Thoracic aorta (tissue), 2 donors: ENCODE measurements at regions not wholly inside any gene's neighbourhood (a gene's known extent, or its start where the extent isn't known, plus 50 kb on each side); places are given as distances from the start of the nearest gene placed in this dataset.

Experiments
- ATAC-seq: fragments of 150-250 bp; one replicate; pipeline ENCODE4 v1.8.0; 2017; ENCODE audit warnings: low read depth; ENCODE audit not compliant: insufficient number of reproducible peaks, low FRiP score
- DNase-seq: peaks from one replicate; pipeline ENCODE4 v3.0.0-alpha.2; 2020; ENCODE audit warnings: low spot score
- H3K27ac ChIP-seq, 2 donors: fragments of 200-600 bp; sonication (generic); 1 replicate in 1 of 2; 2 replicates in 1 of 2; pipeline ENCODE4 v1.5.1; 2016; ENCODE audit warnings: mild to moderate bottlenecking in 2 of 2, moderate library complexity in 2 of 2
- H3K27me3 ChIP-seq: fragments of 200-600 bp; sonication (generic); replicated peaks from 2 replicates; pipeline ENCODE4 v1.6.0; 2016; ENCODE audit warnings: mild to moderate bottlenecking; ENCODE audit not compliant: insufficient read depth
- H3K36me3 ChIP-seq: fragments of 200-600 bp; sonication (generic); one replicate; pipeline ENCODE4 v1.5.1; 2016
- H3K4me1 ChIP-seq, 2 donors: fragments of 200-600 bp; sonication (generic); 1 replicate in 1 of 2; 2 replicates in 1 of 2; pipeline versions ENCODE4 v1.5.1 to v1.6.0; 2016; ENCODE audit warnings: low read depth in 2 of 2, mild to moderate bottlenecking in 1 of 2; ENCODE audit not compliant: control insufficient read depth in 1 of 2
- H3K4me3 ChIP-seq: fragments of 200-600 bp; sonication (generic); 2 replicates; pipeline ENCODE4 v1.5.1; 2016; ENCODE audit warnings: mild to moderate bottlenecking
- H3K9me3 ChIP-seq: fragments of 200-600 bp; sonication (generic); 2 replicates; pipeline ENCODE4 v1.5.1; 2016
- CTCF ChIP-seq: fragments of 200-600 bp; sonication (generic); IDR thresholded peaks from one replicate; pipeline ENCODE4 v1.5.1; 2019; ENCODE audit warnings: antibody characterized with exemption

- H3K36me3 ChIP-seq, result no peaks in the 10 kb centered on the region
- DNase-seq, result peak; percentile 3
- no peak overlapping the region for H3K4me3 ChIP-seq
- no peaks in the 10 kb centered on the region for H3K27me3 ChIP-seq
- ATAC-seq, result no peak
- no peaks in the 10 kb centered on the region for H3K9me3 ChIP-seq
- no peaks in the 10 kb centered on the region for H3K4me1 ChIP-seq
- TF ChIP-seq CTCF, result no peak
- H3K27ac ChIP-seq, result no peak overlapping the region
Measured at GRCh38 chrX:22534643-22535042, 261.9 kb downstream of the CBLL2 start.

- no peak for TF ChIP-seq CTCF
- ATAC-seq (no peak), DNase-seq (no peak)
- H3K36me3 ChIP-seq, result no peaks in the 10 kb centered on the region
- no peak overlapping the region for H3K27ac ChIP-seq
- H3K27me3 ChIP-seq, result no peaks in the 10 kb centered on the region
- no peak overlapping the region for H3K4me3 ChIP-seq
- no peaks in the 10 kb centered on the region for H3K9me3 ChIP-seq
- H3K4me1 ChIP-seq, result no peaks in the 10 kb centered on the region
Measured at GRCh38 chrX:22536746-22537304, 264.1 kb downstream of the CBLL2 start.

DNA sequence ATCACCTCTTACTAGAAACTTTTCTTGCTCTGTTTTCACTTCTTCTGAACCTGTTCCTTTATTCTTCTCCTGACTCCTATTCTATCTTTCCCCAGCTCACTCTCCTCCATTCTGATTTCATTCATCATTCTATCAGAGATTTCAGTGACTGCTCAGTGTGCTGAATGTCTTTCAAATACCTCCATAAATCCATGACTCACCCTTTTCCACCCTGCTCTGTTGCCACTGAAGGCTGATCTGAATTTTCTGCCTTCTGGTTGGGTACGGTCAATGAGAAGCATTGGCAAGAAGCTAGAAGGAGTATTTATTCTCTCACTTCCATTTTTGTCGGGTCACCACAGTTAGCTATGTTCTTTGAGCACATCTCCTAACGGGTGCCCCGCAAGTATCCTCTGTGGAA, 265.9 kb downstream of the CBLL2 start:
- no peaks in the 10 kb centered on the region for H3K4me1 ChIP-seq
- ATAC-seq (no peak), DNase-seq (no peak)
- no peak overlapping the region for H3K4me3 ChIP-seq
- no peak for TF ChIP-seq CTCF
- H3K9me3 ChIP-seq, result no peaks in the 10 kb centered on the region
- H3K27ac ChIP-seq, result no peak overlapping the region
- no peaks in the 10 kb centered on the region for H3K36me3 ChIP-seq
- no peaks in the 10 kb centered on the region for H3K27me3 ChIP-seq

- Histone ChIP-seq H3K27ac (no peak overlapping the region), H3K4me1 (no peaks in the 10 kb centered on the region), H3K36me3 (no peaks in the 10 kb centered on the region), H3K9me3 (no peaks in the 10 kb centered on the region), H3K4me3 (no peak overlapping the region), H3K27me3 (no peaks in the 10 kb centered on the region)
- ATAC-seq, result no peak
- DNase-seq, result no peak
- TF ChIP-seq CTCF, result no peak
Measured at GRCh38 chrX:22541926-22542325, 269.2 kb downstream of the CBLL2 start.

GRCh38 chrX:22542641-22543040, 269.9 kb downstream of the CBLL2 start:
- H3K9me3 ChIP-seq, result no peaks in the 10 kb centered on the region
- no peak for TF ChIP-seq CTCF
- no peak for ATAC-seq
- no peaks in the 10 kb centered on the region for H3K4me1 ChIP-seq
- no peak for DNase-seq
- no peak overlapping the region for H3K27ac ChIP-seq
- no peaks in the 10 kb centered on the region for H3K27me3 ChIP-seq
- H3K4me3 ChIP-seq, result no peak overlapping the region
- no peaks in the 10 kb centered on the region for H3K36me3 ChIP-seq
